Uterus (tissue), 2 donors: ENCODE measurements at regions not wholly inside any gene's neighbourhood (a gene's known extent, or its start where the extent isn't known, plus 50 kb on each side); places are given as distances from the start of the nearest gene placed in this dataset.
"Not testable (repeated sequence)": the region's sequence is repeated elsewhere in the genome, so short reads cannot be mapped to it uniquely, and the experiment has no call there.

Experiments
- CTCF ChIP-seq, 4 experiments: fragments of 200-600 bp in 2 of 4; fragments of 450-650 bp in 2 of 4; sonication (generic) in 2 of 4; IDR thresholded peaks; one replicate each; pipeline ENCODE4 v1.5.1; 2016 to 2019; ENCODE audit warnings: antibody characterized with exemption in 4 of 4, mild to moderate bottlenecking in 2 of 4, moderate library complexity in 1 of 4
- POLR2A ChIP-seq, 2 donors: fragments of 450-650 bp; IDR thresholded peaks; one replicate each; pipeline ENCODE4 v1.6.1; 2016; ENCODE audit warnings: antibody characterized with exemption in 2 of 2, mild to moderate bottlenecking in 1 of 2, moderate library complexity in 1 of 2

- not testable (repeated sequence) for TF ChIP-seq CTCF, POLR2A (IDR thresholded peaks at IDR 0.05)
Measured at GRCh38 chr6:82475106-82475505, 111.5 kb downstream of the TPBG start.
